Stimulated activated CD4-positive, alpha-beta T cell treated with anti-CD3 and anti-CD28 coated beads, TNF-alpha, amount 100 ng/mL, for 1 hour (primary cell): ENCODE measurements at regions not wholly inside any gene's neighbourhood (a gene's known extent, or its start where the extent isn't known, plus 50 kb on each side); places are given as distances from the start of the nearest gene placed in this dataset.

Experiments
- DNase-seq, 3 donors: peaks; one replicate each; pipeline ENCODE4 v3.0.0-alpha.2; 2020; ENCODE audit warnings: low read depth in 3 of 3, low spot score in 1 of 3

- DNase-seq: no peak
These were observed 51.4 kb upstream of the ITM2B start for GRCh38 chr13:48181482-48182145.

GRCh38 chr13:48178126-48178525 lies 54.9 kb upstream of the ITM2B start:
- no peak for DNase-seq

GRCh38 chr13:48176781-48177180 lies 56.2 kb upstream of the ITM2B start:
- DNase-seq: no peak

DNA sequence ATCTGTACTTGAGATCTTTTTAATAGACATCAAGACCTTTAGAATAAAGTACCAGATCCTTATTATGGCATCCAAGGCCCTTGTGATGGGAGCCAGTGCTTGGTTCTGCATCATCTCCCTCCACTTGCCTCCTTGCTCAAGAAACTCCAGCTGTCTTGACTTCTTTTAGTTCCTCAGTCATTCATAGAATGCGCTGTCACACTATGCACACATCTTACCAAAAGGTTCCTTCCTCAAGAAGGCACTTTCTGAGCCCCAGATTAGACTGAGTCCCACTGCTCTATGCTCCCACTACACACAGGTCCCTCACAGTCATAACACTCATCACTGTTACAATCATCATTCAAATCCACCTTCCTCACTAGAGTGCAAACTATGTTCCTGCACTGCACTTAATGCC lies 57.8 kb upstream of the ITM2B start:
- DNase-seq: no peak

DNA sequence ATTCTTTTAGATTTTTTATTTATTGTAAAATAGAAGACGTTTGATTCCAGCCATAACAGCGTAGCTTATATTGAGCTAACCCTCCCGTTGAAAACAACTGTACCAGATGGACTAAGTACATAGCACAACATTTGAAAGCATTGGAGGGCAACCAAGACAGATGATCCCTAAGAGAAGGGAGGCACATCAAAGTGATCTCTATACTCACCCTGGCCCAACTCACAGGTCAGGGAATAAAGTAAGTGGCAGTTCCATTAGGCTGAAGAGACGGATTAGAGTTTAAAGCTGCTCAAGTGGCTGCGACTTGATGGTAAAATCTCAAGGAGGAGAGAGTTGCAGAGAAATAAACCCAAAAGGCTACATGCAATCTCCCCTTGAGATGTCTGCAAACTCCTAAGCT lies 65.1 kb upstream of the ITM2B start:
- no peak for DNase-seq

GRCh38 chr13:48165727-48166126 lies 67.3 kb upstream of the ITM2B start:
- no peak for DNase-seq

DNA sequence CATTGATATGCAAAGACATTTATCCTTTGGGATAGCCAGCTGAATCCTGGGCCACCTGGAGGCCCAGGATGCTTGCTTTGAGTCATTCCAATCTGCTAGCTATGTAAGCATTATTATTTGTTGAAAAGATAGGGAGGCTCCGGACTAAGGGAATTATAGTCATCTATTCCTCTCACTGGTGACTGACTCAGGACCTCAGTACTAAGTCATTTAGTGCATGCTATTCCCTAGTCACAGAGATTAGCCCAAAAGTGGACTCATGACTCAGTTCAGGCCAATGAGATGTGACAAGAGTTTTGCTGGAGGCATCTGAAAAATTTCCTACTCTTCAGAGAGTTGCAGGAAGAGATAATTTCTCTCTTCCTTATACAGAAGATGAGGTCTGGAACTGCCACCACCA lies 67.9 kb upstream of the ITM2B start:
- no peak for DNase-seq

DNA sequence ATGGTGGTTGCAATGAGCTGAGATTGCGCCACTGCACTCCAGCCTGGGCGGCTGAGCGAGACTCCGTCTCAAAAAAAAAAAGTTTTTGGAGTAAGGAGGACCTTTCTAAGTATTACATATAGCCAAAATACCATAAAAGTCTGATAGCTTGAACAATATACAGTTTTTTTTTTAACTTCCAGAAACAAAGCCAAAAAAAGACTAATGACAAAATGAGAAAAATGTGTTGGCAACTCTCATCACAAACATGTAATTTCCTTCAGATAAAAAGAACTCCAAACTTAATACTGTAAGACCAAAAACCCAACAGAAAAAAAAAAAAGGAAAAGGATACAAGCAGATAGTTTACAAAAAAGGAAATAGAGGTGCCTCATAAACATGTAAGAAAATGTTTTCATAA lies 68.2 kb upstream of the MED4 start:
- no peak for DNase-seq

GRCh38 chr13:48162217-48162616 lies 67.3 kb upstream of the MED4 start:
- no peak for DNase-seq

GRCh38 chr13:48161530-48162179 lies 66.8 kb upstream of the MED4 start:
- no peak for DNase-seq

DNA sequence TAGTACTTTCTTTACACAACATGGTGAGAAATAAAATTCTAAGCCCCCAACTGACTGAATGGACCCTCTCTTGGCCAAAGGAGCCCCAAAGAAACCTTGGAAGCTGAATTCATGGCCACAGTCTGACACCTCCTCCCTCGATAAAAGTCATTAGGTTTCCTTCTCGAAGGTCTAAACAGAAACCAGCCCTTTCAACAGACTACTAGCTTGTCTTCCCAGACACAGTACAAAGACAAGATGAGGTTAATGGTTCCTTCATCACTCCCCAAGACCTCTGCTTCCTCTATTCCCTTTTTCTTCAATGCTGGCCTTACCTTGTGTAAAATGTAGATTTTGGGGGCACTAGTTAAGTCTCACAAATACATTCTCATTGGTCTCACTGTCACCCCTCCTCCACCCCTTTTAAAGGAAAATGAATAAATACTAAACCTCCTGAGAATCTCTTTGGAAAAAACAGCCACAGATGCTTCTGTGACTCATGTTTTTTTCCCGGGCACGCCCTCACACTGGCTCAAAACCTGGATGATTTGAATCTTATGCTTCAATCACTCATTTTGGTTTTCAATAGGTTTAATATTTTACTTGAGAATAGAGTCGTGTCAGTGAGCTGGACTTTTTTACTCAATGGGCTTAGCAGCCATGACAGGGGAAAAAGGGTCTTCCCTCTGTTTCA lies 65.8 kb upstream of the MED4 start:
- no peak for DNase-seq

- no peak for DNase-seq
These were observed 64.9 kb upstream of the MED4 start for GRCh38 chr13:48159826-48160225.

- no peak for DNase-seq
These were observed 64.5 kb upstream of the MED4 start for GRCh38 chr13:48159401-48159800.

GRCh38 chr13:48158915-48159314 lies 64.0 kb upstream of the MED4 start:
- no peak for DNase-seq

DNA sequence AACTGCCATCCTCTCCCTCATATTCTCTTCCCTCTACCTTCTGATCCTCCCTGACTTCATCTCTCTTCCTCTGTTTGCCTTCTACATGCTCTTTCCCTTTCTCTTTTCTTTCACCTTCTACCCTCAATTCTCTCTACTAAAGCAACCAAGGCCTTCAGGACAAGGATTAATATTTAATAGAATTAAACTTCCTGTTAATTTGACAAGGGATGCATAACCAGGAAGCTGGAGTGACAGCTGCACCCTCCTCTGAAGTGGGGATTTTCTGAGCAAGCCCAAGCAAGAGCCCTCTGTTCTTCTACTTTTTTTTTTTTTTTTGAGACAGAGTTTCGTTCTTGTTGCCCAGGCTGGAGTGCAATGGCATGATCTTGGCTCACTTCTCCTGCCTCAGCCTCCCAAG lies 63.4 kb upstream of the MED4 start:
- no peak for DNase-seq

- DNase-seq: peak; percentile 48 to 60 (median 52)
These were observed 61.6 kb upstream of the MED4 start for GRCh38 chr13:48156466-48156865.

GRCh38 chr13:48155848-48156247 lies 60.9 kb upstream of the MED4 start:
- DNase-seq: no peak

DNA sequence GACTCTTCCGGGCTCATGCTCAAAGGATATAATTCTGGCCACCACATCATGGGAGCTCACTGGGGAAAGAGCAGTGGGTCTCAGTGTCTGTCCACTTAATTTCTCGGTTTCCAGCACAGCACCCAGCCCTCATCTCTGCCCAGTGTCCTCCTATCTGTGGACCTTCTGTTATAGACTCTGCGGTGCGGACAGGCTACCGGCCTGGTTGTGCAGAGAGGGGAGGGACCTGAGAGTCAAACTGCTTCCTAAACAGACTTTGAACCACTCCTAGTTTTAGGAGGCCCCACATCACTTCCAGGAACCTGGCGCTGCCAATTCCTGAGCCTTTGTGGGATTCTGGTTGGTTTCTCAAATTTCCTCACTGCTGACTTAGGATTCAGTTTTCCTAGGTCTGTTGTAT lies 59.8 kb upstream of the MED4 start:
- no peak for DNase-seq

DNA sequence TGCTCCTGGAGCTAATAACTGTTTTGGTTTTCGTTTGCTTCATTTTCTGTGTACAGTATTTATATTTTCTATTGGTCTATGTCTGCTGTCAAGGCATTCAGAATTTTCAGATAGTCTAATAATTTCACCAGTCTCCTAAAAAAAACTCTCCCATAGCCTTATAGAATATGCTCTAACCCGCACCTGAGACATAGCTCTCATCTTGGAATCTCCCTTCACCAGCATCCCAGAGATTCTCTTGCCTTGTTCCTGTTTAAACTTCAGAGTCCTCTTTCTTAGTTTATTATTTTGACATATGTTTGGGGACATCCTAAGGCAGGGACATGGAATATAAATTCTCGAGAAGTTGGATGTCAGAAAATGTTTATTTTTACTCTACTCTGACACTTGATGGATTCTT lies 58.3 kb upstream of the MED4 start:
- DNase-seq: no peak

GRCh38 chr13:48151363-48152161 lies 56.7 kb upstream of the MED4 start:
- DNase-seq: no peak

DNA sequence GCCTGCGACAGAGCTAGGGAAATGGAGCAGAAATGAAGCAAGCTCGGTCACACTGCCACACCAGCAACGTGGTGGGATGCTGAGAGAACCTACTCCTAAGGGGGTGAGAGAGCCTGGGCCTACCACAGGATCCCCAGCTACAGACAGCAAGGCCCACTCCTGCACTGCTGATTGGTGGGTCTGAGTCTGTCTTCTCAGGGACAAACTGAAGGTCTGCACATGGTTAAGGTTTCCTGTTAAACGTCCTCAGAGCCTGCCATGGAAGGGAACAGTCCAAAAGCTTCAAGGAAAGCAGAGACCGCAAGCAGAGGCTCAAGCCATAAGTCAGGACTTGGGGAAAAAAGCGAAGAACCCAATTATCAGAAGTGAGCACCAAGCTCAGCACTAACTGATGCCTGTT lies 53.5 kb upstream of the MED4 start:
- no peak for DNase-seq

DNA sequence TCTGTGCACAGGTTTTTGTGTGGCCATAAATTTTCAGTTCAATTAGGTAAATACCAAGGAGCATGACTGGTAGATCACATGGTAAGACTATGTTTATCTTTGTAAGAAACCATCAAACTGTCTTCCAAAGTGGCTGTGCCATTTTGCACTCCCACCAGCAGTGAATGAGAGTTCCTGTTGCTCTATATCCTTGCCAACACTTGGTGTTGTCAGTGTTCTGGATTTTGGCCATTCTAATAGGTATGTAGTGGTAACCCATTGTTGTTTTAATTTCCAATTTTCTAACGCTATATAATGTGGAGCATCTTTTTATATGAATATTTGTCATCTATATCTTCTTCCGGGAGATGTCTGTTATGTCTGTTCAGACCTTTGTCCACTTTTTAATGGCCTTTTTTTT lies 51.7 kb upstream of the MED4 start:
- no peak for DNase-seq
